Activated CD4-positive, alpha-beta T cell treated with anti-CD3 and anti-CD28 coated beads, Interleukin-2, Interleukin-6, amounts not matched to agents 100 ng/mL and 50 ng/mL, durations not matched to agents 16 hours and 8 hours (primary cell): ENCODE measurements at regions not wholly inside any gene's neighbourhood (a gene's known extent, or its start where the extent isn't known, plus 50 kb on each side); places are given as distances from the start of the nearest gene placed in this dataset.
"Not testable (repeated sequence)": the region's sequence is repeated elsewhere in the genome, so short reads cannot be mapped to it uniquely, and the experiment has no call there.

Experiments
- DNase-seq: peaks from one replicate; pipeline ENCODE4 v3.0.0-alpha.2; 2020

GRCh38 chr7:34333925-34334324 lies 324.1 kb upstream of the NPSR1 start:
- no peak for DNase-seq

GRCh38 chr7:34337163-34337562 lies 320.9 kb upstream of the NPSR1 start:
- no peak for DNase-seq

GRCh38 chr7:34338961-34339526 lies 319.0 kb upstream of the NPSR1 start:
- DNase-seq = no peak

- DNase-seq = no peak
These were observed 316.7 kb upstream of the NPSR1 start for GRCh38 chr7:34341326-34341725.

GRCh38 chr7:34342387-34342786 lies 315.6 kb upstream of the NPSR1 start:
- no peak for DNase-seq

GRCh38 chr7:34343667-34344066 lies 314.4 kb upstream of the NPSR1 start:
- no peak for DNase-seq

- no peak for DNase-seq
These were observed 304.0 kb upstream of the NPSR1 start for GRCh38 chr7:34354011-34354410.

- DNase-seq = no peak
These were observed 303.1 kb upstream of the NPSR1 start for GRCh38 chr7:34354899-34355298.

- no peak for DNase-seq
These were observed 300.9 kb upstream of the NPSR1 start for GRCh38 chr7:34357068-34357467.

- no peak for DNase-seq
These were observed 300.1 kb upstream of the NPSR1 start for GRCh38 chr7:34357946-34358345.

GRCh38 chr7:34358578-34358977 lies 299.4 kb upstream of the NPSR1 start:
- not testable (repeated sequence) for DNase-seq

- DNase-seq = no peak
These were observed 296.3 kb upstream of the NPSR1 start for GRCh38 chr7:34361663-34362250.

GRCh38 chr7:34362621-34363020 lies 295.4 kb upstream of the NPSR1 start:
- no peak for DNase-seq

- DNase-seq = no peak
These were observed 293.9 kb upstream of the NPSR1 start for GRCh38 chr7:34364130-34364529.

- DNase-seq = no peak
These were observed 293.0 kb upstream of the NPSR1 start for GRCh38 chr7:34365011-34365410.

- DNase-seq = no peak
These were observed 292.4 kb upstream of the NPSR1 start for GRCh38 chr7:34365611-34366010.

- no peak for DNase-seq
These were observed 286.1 kb upstream of the NPSR1 start for GRCh38 chr7:34371922-34372321.

- no peak for DNase-seq
These were observed 284.1 kb upstream of the NPSR1 start for GRCh38 chr7:34373940-34374339.

GRCh38 chr7:34382166-34382893 lies 275.7 kb upstream of the NPSR1 start:
- DNase-seq = no peak

- no peak for DNase-seq
These were observed 272.6 kb upstream of the NPSR1 start for GRCh38 chr7:34385384-34385783.

GRCh38 chr7:34389332-34390078 lies 268.5 kb upstream of the NPSR1 start:
- no peak for DNase-seq

- DNase-seq = no peak
These were observed 267.9 kb upstream of the NPSR1 start for GRCh38 chr7:34390103-34390502.

GRCh38 chr7:34392972-34393371 lies 265.0 kb upstream of the NPSR1 start:
- DNase-seq = no peak
